Mucosa of descending colon (tissue), 3 donors: ENCODE measurements at regions not wholly inside any gene's neighbourhood (a gene's known extent, or its start where the extent isn't known, plus 50 kb on each side); places are given as distances from the start of the nearest gene placed in this dataset.

Experiments
- ATAC-seq: fragments of 200-7000 bp; cut with Tn5 transposase; one replicate; pipeline ENCODE4 v1.9.1; 2020; ENCODE audit warnings: mild to moderate bottlenecking, moderate library complexity
- DNase-seq, 3 donors: peaks; one replicate each; pipeline ENCODE4 v3.0.0-alpha.2; 2020
- H3K36me3 ChIP-seq: fragments of 200-600 bp; one replicate; pipeline ENCODE4 v1.8.0; 2021; ENCODE audit warnings: low read depth, mild to moderate bottlenecking
- H3K4me1 ChIP-seq: fragments of 200-600 bp; one replicate; pipeline ENCODE4 v1.8.0; 2021; ENCODE audit warnings: low read depth, mild to moderate bottlenecking
- H3K4me3 ChIP-seq: fragments of 200-600 bp; one replicate; pipeline ENCODE4 v1.8.0; 2021; ENCODE audit warnings: mild to moderate bottlenecking
- H3K9me3 ChIP-seq: fragments of 200-600 bp; one replicate; pipeline ENCODE4 v1.8.0; 2021; ENCODE audit warnings: mild to moderate bottlenecking
- CTCF ChIP-seq: fragments of 200-600 bp; IDR thresholded peaks from one replicate; pipeline ENCODE4 v1.8.0; 2022; ENCODE audit warnings: antibody characterized with exemption, mild to moderate bottlenecking
- intact Hi-C, 2 donors: fragments of 100-400 bp; cut with DNase I in 1 of 2; cut with micrococcal nuclease in 1 of 2; formaldehyde crosslinking; loops; one replicate each; pipeline versions ENCODE4 v1.11.0 to v1.11.1; 2022; cut with DNase I, micrococcal nuclease
- donor health status: DM: no; HTN: no; CAD: no; lungs with moderate emphysema.
- donor health status: DM: no; HTN: no; CAD: no.
- donor health status: DM: no; HTN: yes; CAD: no.

GRCh38 chr12:107219301-107219700 lies 126.0 kb upstream of the CRY1 start:
- Histone ChIP-seq H3K9me3 (no peaks in the 10 kb centered on the region), H3K4me3 (no peak overlapping the region), H3K36me3 (no peaks in the 10 kb centered on the region), H3K4me1 (no peaks in the 10 kb centered on the region)
- no peak for TF ChIP-seq CTCF
- ATAC-seq (no peak), DNase-seq (no peak)
- intact Hi-C loops = no loop called here

DNA sequence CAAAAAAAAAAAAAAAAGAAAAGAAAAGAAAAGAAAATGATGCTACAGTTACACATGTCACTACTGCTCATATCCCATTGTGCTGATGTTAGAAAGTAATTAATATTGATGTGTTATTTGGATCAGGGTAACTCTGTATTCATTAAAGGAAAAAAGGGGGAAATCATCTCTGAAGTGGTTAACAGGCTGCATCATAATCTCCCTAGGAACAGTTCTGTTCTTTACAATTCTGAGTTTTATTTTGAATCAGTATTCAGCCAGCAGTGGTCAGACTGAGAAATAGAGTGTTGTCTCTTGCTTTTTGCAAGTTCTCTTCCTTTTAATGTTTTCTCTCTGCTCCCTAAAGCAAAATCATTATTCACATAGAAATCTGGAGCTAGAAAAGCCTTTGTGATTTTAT lies 128.6 kb upstream of the CRY1 start:
- Histone ChIP-seq H3K9me3 (no peaks in the 10 kb centered on the region), H3K4me1 (no peaks in the 10 kb centered on the region), H3K4me3 (no peak overlapping the region), H3K36me3 (no peaks in the 10 kb centered on the region)
- DNase-seq (no peak), ATAC-seq (no peak)
- intact Hi-C loops = no loop called here
- no peak for TF ChIP-seq CTCF

DNA sequence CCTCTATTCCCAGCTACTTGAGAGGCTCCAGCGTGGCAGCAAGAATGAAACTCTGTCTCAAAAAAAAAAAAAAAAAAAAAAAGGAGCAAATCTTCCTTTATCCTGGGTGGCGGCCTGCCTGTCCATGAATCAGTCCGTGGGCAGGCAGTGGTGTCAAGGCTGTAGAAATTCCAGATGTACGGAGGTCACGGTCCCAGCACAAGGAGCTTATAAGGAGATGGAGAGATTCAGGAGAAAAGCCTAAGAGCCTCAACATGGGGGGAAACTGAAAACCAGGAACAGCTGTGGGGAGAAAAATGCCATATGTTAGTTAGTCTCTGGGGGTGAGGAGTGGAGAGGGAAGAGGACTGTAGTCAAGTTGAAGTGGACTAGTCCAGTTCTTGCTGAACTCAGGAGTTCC lies 130.5 kb upstream of the CRY1 start:
- Histone ChIP-seq H3K36me3 (no peaks in the 10 kb centered on the region), H3K4me1 (no peaks in the 10 kb centered on the region), H3K9me3 (no peaks in the 10 kb centered on the region), H3K4me3 (no peak overlapping the region)
- TF ChIP-seq CTCF = no peak
- intact Hi-C loops = no loop called here
- ATAC-seq = no peak
- DNase-seq = no peak

DNA sequence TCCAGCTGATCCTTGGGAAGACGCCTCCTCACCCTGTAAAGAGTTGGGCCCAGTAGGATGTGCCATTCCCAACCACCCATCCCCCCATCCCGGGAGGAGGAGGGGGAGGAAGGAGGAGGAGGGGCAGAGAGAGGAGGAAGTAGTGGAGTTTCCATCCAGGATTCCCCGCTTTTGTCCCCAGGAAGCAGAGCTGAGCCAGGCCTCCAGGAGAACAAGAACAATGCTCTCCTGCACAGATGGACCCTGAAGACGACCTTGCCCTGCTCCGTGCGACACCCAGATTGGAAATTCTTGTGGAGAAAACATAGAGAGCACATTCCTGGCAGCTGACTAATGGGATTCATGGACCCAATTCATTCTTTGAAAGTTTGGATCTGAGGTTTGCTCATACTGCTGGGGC lies 132.3 kb upstream of the CRY1 start:
- no peak for TF ChIP-seq CTCF
- intact Hi-C loops = no loop called here
- Histone ChIP-seq H3K4me3 (no peak overlapping the region), H3K4me1 (no peaks in the 10 kb centered on the region), H3K9me3 (no peaks in the 10 kb centered on the region), H3K36me3 (no peaks in the 10 kb centered on the region)
- ATAC-seq = no peak
- DNase-seq = no peak

DNA sequence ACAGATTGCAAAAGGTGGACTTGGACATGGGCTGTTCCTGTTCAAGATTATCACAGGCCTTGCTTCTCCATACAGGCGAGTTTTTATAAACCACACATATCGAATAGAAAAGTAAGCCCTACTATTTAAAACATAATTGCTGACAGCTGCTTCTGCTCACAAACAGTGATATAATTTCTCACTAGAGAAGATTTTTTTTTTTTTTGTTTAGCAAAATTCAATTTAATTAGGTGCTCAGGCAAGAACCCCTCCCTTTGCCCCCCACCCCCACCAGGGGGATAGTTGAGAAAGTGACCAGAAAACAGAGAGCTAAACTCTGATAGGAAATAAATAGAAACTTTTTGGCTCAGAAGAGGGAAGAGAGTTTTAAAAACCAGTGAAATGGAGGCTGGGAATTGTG lies 132.8 kb upstream of the CRY1 start:
- H3K36me3 ChIP-seq = no peaks in the 10 kb centered on the region
- no peak for TF ChIP-seq CTCF
- no peak for ATAC-seq
- H3K4me3 ChIP-seq = no peak overlapping the region
- intact Hi-C loops = no loop called here
- no peaks in the 10 kb centered on the region for H3K9me3 ChIP-seq
- no peaks in the 10 kb centered on the region for H3K4me1 ChIP-seq
- no peak for DNase-seq

GRCh38 chr12:107228076-107228475 lies 134.7 kb upstream of the CRY1 start:
- no peaks in the 10 kb centered on the region for H3K9me3 ChIP-seq
- no peaks in the 10 kb centered on the region for H3K4me1 ChIP-seq
- TF ChIP-seq CTCF = no peak
- no peaks in the 10 kb centered on the region for H3K36me3 ChIP-seq
- DNase-seq (no peak), ATAC-seq (no peak)
- no peak overlapping the region for H3K4me3 ChIP-seq
- intact Hi-C loops = no loop called here
